BLaER1 treated with 17β-estradiol and CSF1 and Interleukin-3, amounts not matched to agents 10 nM and 100 nM (cell line): ENCODE measurements at regions not wholly inside any gene's neighbourhood (a gene's known extent, or its start where the extent isn't known, plus 50 kb on each side); places are given as distances from the start of the nearest gene placed in this dataset.

ENCODE experiments used
- H3K27ac ChIP-seq, 11 experiments: shearing (Covaris generic); formaldehyde crosslinking; 2 replicates each; pipeline ENCODE4 v1.8.1; 2022
- H3K27me3 ChIP-seq, 11 experiments: shearing (Covaris generic); formaldehyde crosslinking; 2 replicates each; pipeline ENCODE4 v1.8.1; 2022
- H3K36me3 ChIP-seq, 11 experiments: shearing (Covaris generic); formaldehyde crosslinking; 2 replicates each; pipeline ENCODE4 v1.8.1; 2022
- H3K4me1 ChIP-seq, 10 experiments: shearing (Covaris generic); formaldehyde crosslinking; 2 replicates each; pipeline ENCODE4 v1.8.1; 2022
- H3K4me2 ChIP-seq, 11 experiments: shearing (Covaris generic); formaldehyde crosslinking; 2 replicates each; pipeline ENCODE4 v1.8.1; 2022
- H3K4me3 ChIP-seq, 10 experiments: shearing (Covaris generic); formaldehyde crosslinking; 2 replicates each; pipeline ENCODE4 v1.8.1; 2022
- H3K9ac ChIP-seq, 11 experiments: shearing (Covaris generic); formaldehyde crosslinking; 2 replicates each; pipeline ENCODE4 v1.8.1; 2022
- H3K9me3 ChIP-seq, 11 experiments: shearing (Covaris generic); formaldehyde crosslinking; replicated peaks in 1 of 11; 2 replicates each; pipeline ENCODE4 v1.8.1; 2022
- H4K20me1 ChIP-seq, 11 experiments: shearing (Covaris generic); formaldehyde crosslinking; 2 replicates each; pipeline ENCODE4 v1.8.1; 2022
- Cebpa-rat ChIP-seq, 11 experiments: shearing (Covaris generic); IDR thresholded peaks; 2 replicates each; pipeline ENCODE4 v1.8.1; 2022

DNA sequence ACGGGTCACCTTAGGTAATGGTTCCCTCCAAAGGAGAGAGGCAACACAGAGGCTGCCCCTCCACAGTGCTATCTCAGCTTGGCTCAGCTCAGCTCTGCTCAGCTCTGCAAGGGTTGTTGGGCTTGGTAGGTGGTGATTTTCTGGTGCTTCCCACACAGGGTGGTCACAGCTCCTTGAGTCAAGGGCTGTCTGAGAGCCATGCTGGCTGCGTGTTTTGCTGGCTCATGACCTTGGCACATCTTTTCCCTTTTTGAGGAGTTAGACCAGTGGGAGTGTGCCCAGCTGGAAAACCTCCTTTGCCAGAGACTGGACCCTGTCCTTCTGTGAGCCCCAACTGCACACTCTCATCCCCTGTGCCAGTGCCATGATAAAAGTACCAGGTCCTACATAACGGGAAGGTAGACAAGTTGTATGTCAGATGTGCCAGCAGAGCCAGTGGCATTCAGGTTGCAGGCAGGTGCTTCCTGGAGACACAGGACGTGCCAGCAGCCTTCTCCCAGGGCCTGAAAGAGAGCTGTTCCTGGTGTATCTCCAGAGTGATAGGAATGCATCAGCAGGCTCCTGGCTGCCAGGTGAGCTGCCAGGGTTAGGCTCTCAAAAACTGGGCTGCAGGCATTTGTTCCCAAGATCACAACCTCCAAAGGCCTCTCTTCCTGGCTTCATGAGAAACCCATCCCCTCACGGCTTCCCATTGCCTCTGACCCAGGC, 118.6 kb upstream of the CXCL14 start:
- Histone ChIP-seq H3K4me3 (no peak overlapping the region), H3K9me3 (no peaks in the 10 kb centered on the region), H3K27ac (no peak overlapping the region), H3K4me2 (no peak overlapping the region), H3K27me3 (no peaks in the 10 kb centered on the region), H3K4me1 (no peaks in the 10 kb centered on the region), H3K36me3 (no peaks in the 10 kb centered on the region), H3K9ac (no peak overlapping the region), H4K20me1 (no peaks in the 10 kb centered on the region)
- no peak for TF ChIP-seq Cebpa-rat (IDR thresholded peaks at IDR 0.05)

DNA sequence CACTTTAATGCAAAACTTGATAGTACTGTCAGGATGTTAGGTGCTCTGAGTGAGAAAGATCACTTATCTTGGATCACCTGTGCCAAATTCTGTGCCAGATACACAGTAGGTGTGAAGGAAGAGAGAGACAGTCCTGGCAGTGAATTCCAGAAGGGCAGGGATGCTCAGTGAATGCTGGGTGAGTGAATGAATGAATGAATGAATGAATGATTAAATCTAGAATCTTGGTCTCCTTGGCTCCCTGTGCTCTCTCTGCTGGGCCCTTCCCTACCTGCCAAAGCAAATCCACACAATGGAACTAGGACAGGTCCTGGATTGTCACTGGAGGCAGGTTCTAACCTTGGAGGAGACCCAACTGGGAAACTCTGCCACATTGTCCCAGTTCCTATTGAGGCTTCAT, 117.5 kb upstream of the CXCL14 start:
- Histone ChIP-seq H3K4me1 (no peaks in the 10 kb centered on the region), H3K4me3 (no peak overlapping the region), H3K27ac (no peak overlapping the region), H3K9ac (no peak overlapping the region), H3K4me2 (no peak overlapping the region), H3K27me3 (no peaks in the 10 kb centered on the region), H4K20me1 (no peaks in the 10 kb centered on the region), H3K36me3 (no peaks in the 10 kb centered on the region), H3K9me3 (no peaks in the 10 kb centered on the region)
- no peak for TF ChIP-seq Cebpa-rat (IDR thresholded peaks at IDR 0.05)

GRCh38 chr5:135695656-135696313, 117.0 kb upstream of the CXCL14 start:
- Histone ChIP-seq H3K4me2 (no peak overlapping the region), H3K4me3 (no peak overlapping the region), H3K9me3 (no peaks in the 10 kb centered on the region), H3K9ac (no peak overlapping the region), H3K36me3 (no peaks in the 10 kb centered on the region), H3K27me3 (no peaks in the 10 kb centered on the region), H3K4me1 (no peaks in the 10 kb centered on the region), H3K27ac (no peak overlapping the region), H4K20me1 (no peaks in the 10 kb centered on the region)
- no peak for TF ChIP-seq Cebpa-rat (IDR thresholded peaks at IDR 0.05)

DNA sequence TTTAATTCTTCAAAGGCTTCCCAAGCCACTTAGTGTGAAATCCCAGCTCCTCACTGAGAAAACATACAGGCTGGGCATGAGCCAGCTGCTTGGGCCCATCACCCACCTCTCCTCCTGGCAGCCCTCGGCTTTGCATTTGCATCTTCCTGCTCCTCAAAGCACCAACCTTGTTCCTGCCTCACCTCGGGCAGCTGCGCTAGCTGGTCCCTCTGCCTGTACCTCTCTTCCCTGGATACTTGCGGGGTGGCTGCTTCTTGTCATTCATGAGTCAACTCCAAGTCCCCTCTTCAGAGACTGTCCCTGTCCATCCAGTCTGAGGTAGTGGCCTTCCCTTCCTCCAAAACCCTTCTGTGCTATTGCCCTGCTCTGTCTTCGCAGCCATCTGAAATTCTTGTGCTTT, 116.1 kb upstream of the CXCL14 start:
- no peaks in the 10 kb centered on the region for H3K9me3 ChIP-seq
- no peaks in the 10 kb centered on the region for H3K36me3 ChIP-seq
- H3K4me1 ChIP-seq = peaks cover 0 to 2% (median 0%) of the 10 kb centered on the region in 10 experiments; a peak in 4 of 20 replicates
- no peak overlapping the region for H3K4me2 ChIP-seq
- TF ChIP-seq Cebpa-rat (IDR thresholded peaks at IDR 0.05) = no peak
- no peak overlapping the region for H3K27ac ChIP-seq
- no peak overlapping the region for H3K9ac ChIP-seq
- H3K4me3 ChIP-seq = no peak overlapping the region
- no peaks in the 10 kb centered on the region for H3K27me3 ChIP-seq
- H4K20me1 ChIP-seq = no peaks in the 10 kb centered on the region

DNA sequence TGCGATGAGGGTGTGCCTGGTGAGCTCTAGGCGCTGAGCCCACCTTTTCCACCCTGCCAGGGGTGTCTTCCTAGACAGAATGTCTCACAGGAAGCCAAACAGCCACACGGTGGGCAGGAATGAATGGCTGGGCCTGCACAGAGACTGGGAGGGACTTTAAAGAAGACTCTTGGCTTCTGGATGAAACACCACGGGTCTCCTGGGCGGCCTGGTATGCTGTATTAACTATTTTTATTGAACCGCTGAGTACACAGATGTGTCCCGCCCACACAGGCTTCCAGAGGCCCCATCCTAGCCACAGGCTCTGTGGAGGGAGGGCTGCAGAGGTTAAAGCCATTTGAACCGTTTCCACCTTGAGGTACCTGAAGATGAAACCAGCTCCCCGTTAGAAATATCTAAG, 115.2 kb upstream of the CXCL14 start:
- TF ChIP-seq Cebpa-rat (IDR thresholded peaks at IDR 0.05) = no peak
- no peaks in the 10 kb centered on the region for H3K36me3 ChIP-seq
- no peak overlapping the region for H3K9ac ChIP-seq
- peaks cover 0 to 9% (median 0%) of the 10 kb centered on the region in 11 experiments; a peak in 2 of 22 replicates for H3K27me3 ChIP-seq
- H3K27ac ChIP-seq = no peak overlapping the region
- H3K9me3 ChIP-seq = no peaks in the 10 kb centered on the region
- no peak overlapping the region for H3K4me3 ChIP-seq
- H3K4me1 ChIP-seq = peaks cover 0 to 10% (median 0%) of the 10 kb centered on the region in 10 experiments; a peak in 7 of 20 replicates
- H4K20me1 ChIP-seq = no peaks in the 10 kb centered on the region
- H3K4me2 ChIP-seq = no peak overlapping the region

DNA sequence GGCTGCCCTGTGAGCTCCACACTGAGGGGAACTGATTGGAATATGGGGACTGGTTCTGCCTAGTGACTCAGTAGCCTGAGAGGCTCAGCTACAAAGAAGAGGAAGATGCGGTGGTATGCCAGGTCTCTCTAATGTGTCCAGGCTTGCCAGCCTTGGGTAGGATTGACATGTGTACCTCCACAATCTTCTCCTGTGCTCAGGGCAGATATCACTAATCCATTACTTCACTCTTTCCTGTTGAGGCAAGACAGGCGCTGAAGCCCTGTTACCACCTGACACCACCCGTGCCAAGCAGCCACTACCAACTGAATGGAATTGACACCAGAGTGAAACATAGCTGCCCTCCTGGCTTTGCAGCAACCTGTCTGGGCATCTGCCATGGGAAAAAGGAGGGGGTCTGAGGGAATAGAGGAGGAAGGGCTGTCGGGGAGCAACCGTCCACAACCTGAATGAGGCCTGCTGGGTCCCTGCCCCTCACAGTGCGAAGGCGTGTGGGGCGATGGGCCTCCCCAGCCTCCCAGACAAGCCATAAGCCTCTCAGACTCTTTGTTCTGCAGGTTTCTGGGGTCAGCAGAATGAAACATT, 114.7 kb upstream of the CXCL14 start:
- Histone ChIP-seq H3K9me3 (no peaks in the 10 kb centered on the region), H3K36me3 (no peaks in the 10 kb centered on the region), H3K4me3 (no peak overlapping the region), H3K27me3 (peaks cover 0 to 10% (median 0%) of the 10 kb centered on the region in 11 experiments; a peak in 2 of 22 replicates), H3K9ac (no peak overlapping the region), H3K27ac (no peak overlapping the region), H3K4me2 (no peak overlapping the region), H4K20me1 (no peaks in the 10 kb centered on the region), H3K4me1 (peaks cover 0 to 10% (median 0%) of the 10 kb centered on the region in 10 experiments; a peak in 7 of 20 replicates)
- TF ChIP-seq Cebpa-rat (IDR thresholded peaks at IDR 0.05) = no peak

GRCh38 chr5:135691044-135691443, 112.3 kb upstream of the CXCL14 start:
- H3K4me1 ChIP-seq = peaks cover 0 to 10% (median 0%) of the 10 kb centered on the region in 10 experiments; a peak in 7 of 20 replicates
- no peak overlapping the region for H3K9ac ChIP-seq
- TF ChIP-seq Cebpa-rat (IDR thresholded peaks at IDR 0.05) = no peak
- no peak overlapping the region for H3K4me2 ChIP-seq
- no peaks in the 10 kb centered on the region for H3K9me3 ChIP-seq
- no peaks in the 10 kb centered on the region for H3K36me3 ChIP-seq
- H3K4me3 ChIP-seq = no peak overlapping the region
- H3K27me3 ChIP-seq = peaks cover 0 to 10% (median 0%) of the 10 kb centered on the region in 11 experiments; a peak in 2 of 22 replicates
- H3K27ac ChIP-seq = no peak overlapping the region
- no peaks in the 10 kb centered on the region for H4K20me1 ChIP-seq

- H3K9me3 ChIP-seq = no peaks in the 10 kb centered on the region
- H4K20me1 ChIP-seq = no peaks in the 10 kb centered on the region
- H3K4me2 ChIP-seq = no peak overlapping the region
- H3K36me3 ChIP-seq = no peaks in the 10 kb centered on the region
- no peak overlapping the region for H3K9ac ChIP-seq
- TF ChIP-seq Cebpa-rat (IDR thresholded peaks at IDR 0.05) = no peak
- peaks cover 0 to 10% (median 0%) of the 10 kb centered on the region in 10 experiments; a peak in 7 of 20 replicates for H3K4me1 ChIP-seq
- no peak overlapping the region for H3K4me3 ChIP-seq
- H3K27ac ChIP-seq = no peak overlapping the region
- peaks cover 0 to 10% (median 0%) of the 10 kb centered on the region in 11 experiments; a peak in 2 of 22 replicates for H3K27me3 ChIP-seq
These were observed 111.7 kb upstream of the CXCL14 start for GRCh38 chr5:135690466-135690865.

GRCh38 chr5:135689506-135689905, 110.7 kb upstream of the CXCL14 start:
- no peak overlapping the region for H3K27ac ChIP-seq
- H3K4me1 ChIP-seq = peaks cover 0 to 10% (median 0%) of the 10 kb centered on the region in 10 experiments; a peak in 7 of 20 replicates
- peak overlapping the region in 5 of 11 experiments; percentile 21 to 38 (median 26); a peak in 8 of 22 replicates for H3K4me2 ChIP-seq
- H3K27me3 ChIP-seq = peaks cover 0 to 10% (median 0%) of the 10 kb centered on the region in 11 experiments; a peak in 2 of 22 replicates
- no peak overlapping the region for H3K4me3 ChIP-seq
- H3K9ac ChIP-seq = no peak overlapping the region
- no peaks in the 10 kb centered on the region for H3K9me3 ChIP-seq
- H3K36me3 ChIP-seq = no peaks in the 10 kb centered on the region
- no peaks in the 10 kb centered on the region for H4K20me1 ChIP-seq
- TF ChIP-seq Cebpa-rat (IDR thresholded peaks at IDR 0.05) = no peak
